NCI-H526 treated with DMSO at 0.1 percent for 48 hours (cell line): ENCODE measurements at regions not wholly inside any gene's neighbourhood (a gene's known extent, or its start where the extent isn't known, plus 50 kb on each side); places are given as distances from the start of the nearest gene placed in this dataset.
"Not testable (repeated sequence)": the region's sequence is repeated elsewhere in the genome, so short reads cannot be mapped to it uniquely, and the experiment has no call there.

Source experiments
- DNase-seq: peaks from one replicate; lab custom pipeline; 2025; lab: John Stamatoyannopoulos, UW

- no peak for DNase-seq
These were observed 404.9 kb upstream of the MMS22L start for GRCh38 chr6:97687916-97688315.

- no peak for DNase-seq
These were observed 406.2 kb upstream of the MMS22L start for GRCh38 chr6:97689078-97689754.

- DNase-seq, result no peak
These were observed 414.4 kb upstream of the MMS22L start for GRCh38 chr6:97697456-97697855.

GRCh38 chr6:97701801-97702200, 418.8 kb upstream of the MMS22L start:
- no peak for DNase-seq

GRCh38 chr6:97702248-97702647, 419.2 kb upstream of the MMS22L start:
- DNase-seq, result no peak

GRCh38 chr6:97703661-97704060, 420.6 kb upstream of the MMS22L start:
- DNase-seq, result no peak

GRCh38 chr6:97705568-97705967, 422.6 kb upstream of the MMS22L start:
- no peak for DNase-seq

GRCh38 chr6:97712751-97713150, 429.7 kb upstream of the MMS22L start:
- no peak for DNase-seq

- DNase-seq, result no peak
These were observed 431.8 kb upstream of the MMS22L start for GRCh38 chr6:97714772-97715171.

- no peak for DNase-seq
These were observed 434.1 kb upstream of the MMS22L start for GRCh38 chr6:97717086-97717485.

GRCh38 chr6:97726378-97726777, 443.4 kb upstream of the MMS22L start:
- DNase-seq, result no peak

- DNase-seq, result no peak
These were observed 449.0 kb upstream of the MMS22L start for GRCh38 chr6:97732045-97732444.

GRCh38 chr6:97757575-97757974, 474.6 kb upstream of the MMS22L start:
- DNase-seq, result no peak

- no peak for DNase-seq
These were observed 482.4 kb upstream of the MMS22L start for GRCh38 chr6:97765461-97765860.

GRCh38 chr6:97771372-97771771, 488.4 kb upstream of the MMS22L start:
- no peak for DNase-seq

GRCh38 chr6:97775012-97775411, 492.0 kb upstream of the MMS22L start:
- DNase-seq, result no peak

GRCh38 chr6:97778290-97779038, 495.4 kb upstream of the MMS22L start:
- DNase-seq, result no peak

- DNase-seq, result not testable (repeated sequence)
These were observed 496.2 kb upstream of the MMS22L start for GRCh38 chr6:97779039-97779766.

GRCh38 chr6:97790926-97791590, 508.0 kb upstream of the MMS22L start:
- no peak for DNase-seq

- DNase-seq, result no peak
These were observed 522.6 kb upstream of the MMS22L start for GRCh38 chr6:97805596-97805995.

GRCh38 chr6:97812940-97813339, 529.9 kb upstream of the MMS22L start:
- DNase-seq, result no peak

- DNase-seq, result no peak
These were observed 531.0 kb upstream of the MMS22L start for GRCh38 chr6:97813889-97814567.
